ENCODE measurements at regions not wholly inside any gene's neighbourhood (a gene's known extent, or its start where the extent isn't known, plus 50 kb on each side); places are given as distances from the start of the nearest gene placed in this dataset.
A peak's percentile ranks its signal among the peaks of the same experiment; 100 is the strongest.

GRCh38 chr14:87286191-87286590, 706.8 kb downstream of the GALC start:
- 0 to 67% (median 51%) methylated on average over 1 of the region's 1 CpG; no CpG with 5 or more reads in 2 of the 10 experiments for WGBS, 10 experiments
- in situ Hi-C loops (cut with MboI; ENCODE audit: low pct_unique_long_range_greater_than_20kb in 2 of 9, low sequenced_read_pairs in 9 of 9, unreplicated experiment in 9 of 9): no loop called here

GRCh38 chr14:87285506-87285905, 707.5 kb downstream of the GALC start:
- ATAC-seq (replicated peaks in 6 of 8): no peak
- WGBS, 10 experiments: 14 to 100% (median 80%) methylated on average over 1 to 2 of the region's 2 CpGs; no CpG with 5 or more reads in 3 of the 10 experiments
- H3K4me1 ChIP-seq (replicated peaks in 1 of 2): peaks cover 0 to 5% of the 10 kb centered on the region in 2 donors
- H3K4me3 ChIP-seq: no peak overlapping the region
- in situ Hi-C loops (cut with MboI; ENCODE audit: low pct_unique_long_range_greater_than_20kb in 2 of 9, low sequenced_read_pairs in 9 of 9, unreplicated experiment in 9 of 9): no loop called here
- H3K27ac ChIP-seq: no peak overlapping the region

More at GRCh38 chr14:87286191-87286590, 706.8 kb downstream of the GALC start:
- Histone ChIP-seq H3K27ac (no peak overlapping the region), H3K4me3 (no peak overlapping the region), H3K4me1 (replicated peaks in 1 of 2) (peaks cover 0 to 5% of the 10 kb centered on the region in 2 donors)
- ATAC-seq (replicated peaks in 6 of 8): no peak

GRCh38 chr14:87283547-87283946, 709.4 kb downstream of the GALC start:
- 71 to 100% (median 100%) methylated on average over 1 to 2 of the region's 5 CpGs; no CpG with 5 or more reads in 7 of the 10 experiments for WGBS, 10 experiments
- no peak overlapping the region for H3K4me3 ChIP-seq

GRCh38 chr14:87282266-87282665, 710.7 kb downstream of the GALC start:
- Histone ChIP-seq H3K4me3 (no peak overlapping the region), H3K4me1 (replicated peaks in 1 of 2) (peaks cover 0 to 5% of the 10 kb centered on the region in 2 donors), H3K27ac (no peak overlapping the region)
- WGBS, 10 experiments: 4 to 86% (median 73%) methylated on average over 2 to 5 of the region's 5 CpGs; no CpG with 5 or more reads in 1 of the 10 experiments
- ATAC-seq (replicated peaks in 6 of 8): peak in 3 of 8 experiments; percentile 36 to 79 (median 39)
- in situ Hi-C loops (cut with MboI; ENCODE audit: low pct_unique_long_range_greater_than_20kb in 2 of 9, low sequenced_read_pairs in 9 of 9, unreplicated experiment in 9 of 9): no loop called here

More at GRCh38 chr14:87283547-87283946, 709.4 kb downstream of the GALC start:
- H3K27ac ChIP-seq: no peak overlapping the region
- no peak for ATAC-seq (replicated peaks in 6 of 8)
- in situ Hi-C loops (cut with MboI; ENCODE audit: low pct_unique_long_range_greater_than_20kb in 2 of 9, low sequenced_read_pairs in 9 of 9, unreplicated experiment in 9 of 9): no loop called here
- H3K4me1 ChIP-seq (replicated peaks in 1 of 2): peaks cover 0 to 5% of the 10 kb centered on the region in 2 donors

- Histone ChIP-seq H3K4me3 (no peak overlapping the region), H3K4me1 (replicated peaks in 1 of 2) (peaks cover 0 to 5% of the 10 kb centered on the region in 2 donors), H3K27ac (no peak overlapping the region)
- ATAC-seq (replicated peaks in 6 of 8): peak in 4 of 8 experiments; percentile 42 to 71 (median 62)
- in situ Hi-C loops (cut with MboI; ENCODE audit: low pct_unique_long_range_greater_than_20kb in 2 of 9, low sequenced_read_pairs in 9 of 9, unreplicated experiment in 9 of 9): no loop called here
- WGBS, 10 experiments: 28 to 100% (median 80%) methylated on average over 2 of the region's 2 CpGs; no CpG with 5 or more reads in 5 of the 10 experiments
Observed at GRCh38 chr14:87278415-87278814, 714.6 kb downstream of the GALC start.

GRCh38 chr14:87271331-87271730, 721.7 kb downstream of the GALC start:
- WGBS, 10 experiments: 0 to 25% (median 16%) methylated on average over 1 to 2 of the region's 2 CpGs; no CpG with 5 or more reads in 6 of the 10 experiments
- Histone ChIP-seq H3K4me1 (replicated peaks in 1 of 2) (no peaks in the 10 kb centered on the region), H3K27ac (no peak overlapping the region), H3K4me3 (no peak overlapping the region)
- peak in 1 of 8 experiments; percentile 53 for ATAC-seq (replicated peaks in 6 of 8)
- in situ Hi-C loops (cut with MboI; ENCODE audit: low pct_unique_long_range_greater_than_20kb in 2 of 9, low sequenced_read_pairs in 9 of 9, unreplicated experiment in 9 of 9): no loop called here

GRCh38 chr14:87268997-87269396, 724.0 kb downstream of the GALC start:
- Histone ChIP-seq H3K4me1 (replicated peaks in 1 of 2) (no peaks in the 10 kb centered on the region), H3K4me3 (no peak overlapping the region), H3K27ac (no peak overlapping the region)
- ATAC-seq (replicated peaks in 6 of 8): no peak
- in situ Hi-C loops (cut with MboI; ENCODE audit: low pct_unique_long_range_greater_than_20kb in 2 of 9, low sequenced_read_pairs in 9 of 9, unreplicated experiment in 9 of 9): no loop called here
- WGBS, 10 experiments: 0 to 100% (median 88%) methylated on average over 1 to 2 of the region's 2 CpGs

- no peak for ATAC-seq (replicated peaks in 6 of 8)
- Histone ChIP-seq H3K4me3 (no peak overlapping the region), H3K27ac (no peak overlapping the region), H3K4me1 (replicated peaks in 1 of 2) (no peaks in the 10 kb centered on the region)
- WGBS, 10 experiments: 20 to 100% (median 68%) methylated on average over 1 to 3 of the region's 3 CpGs; no CpG with 5 or more reads in 2 of the 10 experiments
- in situ Hi-C loops (cut with MboI; ENCODE audit: low pct_unique_long_range_greater_than_20kb in 2 of 9, low sequenced_read_pairs in 9 of 9, unreplicated experiment in 9 of 9): no loop called here
Observed at GRCh38 chr14:87264796-87265195, 728.2 kb downstream of the GALC start.

GRCh38 chr14:87264272-87264785, 728.7 kb downstream of the GALC start:
- Histone ChIP-seq H3K4me3 (no peak overlapping the region), H3K27ac (no peak overlapping the region), H3K4me1 (replicated peaks in 1 of 2) (no peaks in the 10 kb centered on the region)
- peak in 3 of 8 experiments; percentile 25 to 84 (median 69) for ATAC-seq (replicated peaks in 6 of 8)
- WGBS, 10 experiments: 0 to 82% (median 38%) methylated on average over 1 to 2 of the region's 2 CpGs
- in situ Hi-C loops (cut with MboI; ENCODE audit: low pct_unique_long_range_greater_than_20kb in 2 of 9, low sequenced_read_pairs in 9 of 9, unreplicated experiment in 9 of 9): no loop called here

- no peak overlapping the region for H3K4me3 ChIP-seq
- no peak for ATAC-seq (replicated peaks in 6 of 8)
- H3K27ac ChIP-seq: no peak overlapping the region
- 0 to 100% (median 89%) methylated on average over 1 to 2 of the region's 2 CpGs; no CpG with 5 or more reads in 1 of the 10 experiments for WGBS, 10 experiments
- no peaks in the 10 kb centered on the region for H3K4me1 ChIP-seq (replicated peaks in 1 of 2)
- in situ Hi-C loops (cut with MboI; ENCODE audit: low pct_unique_long_range_greater_than_20kb in 2 of 9, low sequenced_read_pairs in 9 of 9, unreplicated experiment in 9 of 9): no loop called here
Observed at GRCh38 chr14:87261621-87262020, 731.4 kb downstream of the GALC start.

- no peak overlapping the region for H3K27ac ChIP-seq
- WGBS, 10 experiments: 0 to 50% (median 30%) methylated on average over 1 to 3 of the region's 3 CpGs; no CpG with 5 or more reads in 1 of the 10 experiments
- in situ Hi-C loops (cut with MboI; ENCODE audit: low pct_unique_long_range_greater_than_20kb in 2 of 9, low sequenced_read_pairs in 9 of 9, unreplicated experiment in 9 of 9): no loop called here
- peaks cover 0 to 3% of the 10 kb centered on the region in 2 donors for H3K4me1 ChIP-seq (replicated peaks in 1 of 2)
- no peak overlapping the region for H3K4me3 ChIP-seq
- ATAC-seq (replicated peaks in 6 of 8): no peak
Observed at GRCh38 chr14:87260460-87260859, 732.5 kb downstream of the GALC start.

GRCh38 chr14:87257421-87257820, 735.6 kb downstream of the GALC start:
- in situ Hi-C loops (cut with MboI; ENCODE audit: low pct_unique_long_range_greater_than_20kb in 2 of 9, low sequenced_read_pairs in 9 of 9, unreplicated experiment in 9 of 9): no loop called here
- Histone ChIP-seq H3K4me1 (replicated peaks in 1 of 2) (peaks cover 0 to 11% of the 10 kb centered on the region in 2 donors), H3K27ac (no peak overlapping the region), H3K4me3 (no peak overlapping the region)
- ATAC-seq (replicated peaks in 6 of 8): peak in 2 of 8 experiments; percentile 52 to 58
- WGBS, 10 experiments: no CpG with 5 or more reads among the region's 1 CpG

- in situ Hi-C loops (cut with MboI; ENCODE audit: low pct_unique_long_range_greater_than_20kb in 2 of 9, low sequenced_read_pairs in 9 of 9, unreplicated experiment in 9 of 9): no loop called here
Observed at GRCh38 chr14:87255058-87255457, 737.9 kb downstream of the GALC start.

More at GRCh38 chr14:87255058-87255457, 737.9 kb downstream of the GALC start:
- peak in 3 of 8 experiments; percentile 29 to 74 (median 41) for ATAC-seq (replicated peaks in 6 of 8)
- WGBS, 10 experiments: 0 to 91% (median 60%) methylated on average over 1 to 2 of the region's 2 CpGs; no CpG with 5 or more reads in 1 of the 10 experiments
- Histone ChIP-seq H3K27ac (no peak overlapping the region), H3K4me3 (no peak overlapping the region), H3K4me1 (replicated peaks in 1 of 2) (peaks cover 0 to 11% of the 10 kb centered on the region in 2 donors)
